Esophagus muscularis mucosa (tissue), 4 donors: ENCODE measurements at regions not wholly inside any gene's neighbourhood (a gene's known extent, or its start where the extent isn't known, plus 50 kb on each side); places are given as distances from the start of the nearest gene placed in this dataset.

Experiments used
- CTCF ChIP-seq, 3 experiments: fragments of 200-600 bp in 2 of 3; fragments of 450-650 bp in 1 of 3; sonication (generic) in 2 of 3; IDR thresholded peaks; one replicate each; pipeline ENCODE4 v1.5.1; 2017 to 2019; ENCODE audit warnings: antibody characterized with exemption in 3 of 3, mild to moderate bottlenecking in 2 of 3, moderate library complexity in 1 of 3
- EP300 ChIP-seq: sonication (generic); formaldehyde crosslinking; IDR thresholded peaks from one replicate; pipeline ENCODE4 v1.6.1; 2017; ENCODE audit warnings: antibody characterized with exemption
- POLR2A ChIP-seq: fragments of 450-650 bp; IDR thresholded peaks from one replicate; pipeline ENCODE4 v1.6.1; 2017; ENCODE audit warnings: antibody characterized with exemption, moderate library complexity, mild to moderate bottlenecking, low read depth
- POLR2AphosphoS5 ChIP-seq, 2 donors: sonication (generic); formaldehyde crosslinking; IDR thresholded peaks; one replicate each; pipeline ENCODE4 v1.6.1; 2017; ENCODE audit warnings: antibody characterized with exemption in 2 of 2

- no peak for TF ChIP-seq CTCF (IDR thresholded peaks at IDR 0.05)
- no peak for TF ChIP-seq POLR2A
- no peak for TF ChIP-seq EP300
- no peak for TF ChIP-seq POLR2AphosphoS5 (IDR thresholded peaks at IDR 0.05)
Observed at GRCh38 chr2:160721089-160722040, 227.8 kb upstream of the RBMS1 start.
